K562 (cell line): ENCODE measurements at regions not wholly inside any gene's neighbourhood (a gene's known extent, or its start where the extent isn't known, plus 50 kb on each side); places are given as distances from the start of the nearest gene placed in this dataset.

Experiments used
- CHD2 ChIP-seq: IDR thresholded peaks from 2 replicates; pipeline ENCODE4 v1.6.1; 2011; ENCODE audit warnings: low read depth, low read length
- FOXK1 ChIP-seq: sonication (generic); formaldehyde crosslinking; IDR thresholded peaks from 2 replicates; pipeline ENCODE4 v1.8.0; 2022; ENCODE audit warnings: missing genetic modification reagents, mild to moderate bottlenecking, borderline replicate concordance
- GATAD2A ChIP-seq: fragments of 450-650 bp; IDR thresholded peaks from 2 replicates; pipeline ENCODE4 v1.6.1; 2017
- HBP1 ChIP-seq: fragments of 450-650 bp; formaldehyde crosslinking; IDR thresholded peaks from 2 replicates; pipeline ENCODE4 v1.4.0; 2022; ENCODE audit warnings: missing genetic modification characterization
- MTF1 ChIP-seq: fragments of 250-450 bp; sonication (Bioruptor Pico); IDR thresholded peaks from 2 replicates; pipeline ENCODE4 v1.9.0; 2021; ENCODE audit warnings: moderate library complexity, mild to moderate bottlenecking, inconsistent platforms, borderline replicate concordance
- SIRT6 ChIP-seq: IDR thresholded peaks from one replicate; pipeline ENCODE4 v1.6.1; 2012; ENCODE audit warnings: low read depth, mild to moderate bottlenecking, control low read depth, inconsistent platforms, low read length, moderate library complexity
- TAF9B ChIP-seq: fragments of 450-650 bp; IDR thresholded peaks from 2 replicates; pipeline ENCODE4 v1.6.1; 2018; ENCODE audit warnings: mild to moderate bottlenecking; ENCODE audit not compliant: partially characterized antibody
- TCF3 ChIP-seq: sonication (generic); formaldehyde crosslinking; IDR thresholded peaks from 2 replicates; pipeline ENCODE4 v1.4.0; 2020; ENCODE audit warnings: mild to moderate bottlenecking, missing genetic modification reagents
- ZKSCAN3 ChIP-seq: fragments of 250-450 bp; sonication (Bioruptor Pico); IDR thresholded peaks from 2 replicates; pipeline ENCODE4 v1.4.0; 2020
- TF ChIP-seq, protein P1 (sequence below): fragments of 450-650 bp; IDR thresholded peaks from 2 replicates; pipeline ENCODE4 v1.6.1; 2016; ENCODE audit warnings: mild to moderate bottlenecking, moderate library complexity

DNA sequence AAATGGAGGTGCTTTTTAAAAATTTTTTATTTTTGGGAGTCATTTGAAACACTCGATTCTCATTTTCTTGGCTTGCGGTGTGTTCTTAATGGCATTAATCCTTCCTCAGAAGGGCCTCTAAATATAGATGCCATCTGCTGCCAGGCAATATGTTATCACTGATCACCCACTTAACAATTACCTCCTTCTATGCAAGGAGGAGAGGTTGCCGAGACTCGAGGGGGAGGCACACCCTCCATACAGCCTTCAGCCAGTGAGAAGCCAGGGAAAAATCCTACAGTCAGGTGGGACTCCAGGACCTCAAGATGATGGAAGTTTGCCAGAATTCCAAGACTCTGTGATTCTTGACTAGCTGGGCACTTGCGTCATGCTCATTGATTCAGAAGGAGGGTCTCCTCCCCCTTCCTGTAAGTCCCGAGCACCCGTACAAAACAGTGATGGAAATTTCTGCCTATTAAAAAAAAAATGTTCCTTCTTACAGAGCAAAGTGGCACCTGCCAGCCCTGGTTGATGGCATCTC is 574.5 kb downstream of the TYW1 start (continued):
- TF ChIP-seq, protein P1, sequence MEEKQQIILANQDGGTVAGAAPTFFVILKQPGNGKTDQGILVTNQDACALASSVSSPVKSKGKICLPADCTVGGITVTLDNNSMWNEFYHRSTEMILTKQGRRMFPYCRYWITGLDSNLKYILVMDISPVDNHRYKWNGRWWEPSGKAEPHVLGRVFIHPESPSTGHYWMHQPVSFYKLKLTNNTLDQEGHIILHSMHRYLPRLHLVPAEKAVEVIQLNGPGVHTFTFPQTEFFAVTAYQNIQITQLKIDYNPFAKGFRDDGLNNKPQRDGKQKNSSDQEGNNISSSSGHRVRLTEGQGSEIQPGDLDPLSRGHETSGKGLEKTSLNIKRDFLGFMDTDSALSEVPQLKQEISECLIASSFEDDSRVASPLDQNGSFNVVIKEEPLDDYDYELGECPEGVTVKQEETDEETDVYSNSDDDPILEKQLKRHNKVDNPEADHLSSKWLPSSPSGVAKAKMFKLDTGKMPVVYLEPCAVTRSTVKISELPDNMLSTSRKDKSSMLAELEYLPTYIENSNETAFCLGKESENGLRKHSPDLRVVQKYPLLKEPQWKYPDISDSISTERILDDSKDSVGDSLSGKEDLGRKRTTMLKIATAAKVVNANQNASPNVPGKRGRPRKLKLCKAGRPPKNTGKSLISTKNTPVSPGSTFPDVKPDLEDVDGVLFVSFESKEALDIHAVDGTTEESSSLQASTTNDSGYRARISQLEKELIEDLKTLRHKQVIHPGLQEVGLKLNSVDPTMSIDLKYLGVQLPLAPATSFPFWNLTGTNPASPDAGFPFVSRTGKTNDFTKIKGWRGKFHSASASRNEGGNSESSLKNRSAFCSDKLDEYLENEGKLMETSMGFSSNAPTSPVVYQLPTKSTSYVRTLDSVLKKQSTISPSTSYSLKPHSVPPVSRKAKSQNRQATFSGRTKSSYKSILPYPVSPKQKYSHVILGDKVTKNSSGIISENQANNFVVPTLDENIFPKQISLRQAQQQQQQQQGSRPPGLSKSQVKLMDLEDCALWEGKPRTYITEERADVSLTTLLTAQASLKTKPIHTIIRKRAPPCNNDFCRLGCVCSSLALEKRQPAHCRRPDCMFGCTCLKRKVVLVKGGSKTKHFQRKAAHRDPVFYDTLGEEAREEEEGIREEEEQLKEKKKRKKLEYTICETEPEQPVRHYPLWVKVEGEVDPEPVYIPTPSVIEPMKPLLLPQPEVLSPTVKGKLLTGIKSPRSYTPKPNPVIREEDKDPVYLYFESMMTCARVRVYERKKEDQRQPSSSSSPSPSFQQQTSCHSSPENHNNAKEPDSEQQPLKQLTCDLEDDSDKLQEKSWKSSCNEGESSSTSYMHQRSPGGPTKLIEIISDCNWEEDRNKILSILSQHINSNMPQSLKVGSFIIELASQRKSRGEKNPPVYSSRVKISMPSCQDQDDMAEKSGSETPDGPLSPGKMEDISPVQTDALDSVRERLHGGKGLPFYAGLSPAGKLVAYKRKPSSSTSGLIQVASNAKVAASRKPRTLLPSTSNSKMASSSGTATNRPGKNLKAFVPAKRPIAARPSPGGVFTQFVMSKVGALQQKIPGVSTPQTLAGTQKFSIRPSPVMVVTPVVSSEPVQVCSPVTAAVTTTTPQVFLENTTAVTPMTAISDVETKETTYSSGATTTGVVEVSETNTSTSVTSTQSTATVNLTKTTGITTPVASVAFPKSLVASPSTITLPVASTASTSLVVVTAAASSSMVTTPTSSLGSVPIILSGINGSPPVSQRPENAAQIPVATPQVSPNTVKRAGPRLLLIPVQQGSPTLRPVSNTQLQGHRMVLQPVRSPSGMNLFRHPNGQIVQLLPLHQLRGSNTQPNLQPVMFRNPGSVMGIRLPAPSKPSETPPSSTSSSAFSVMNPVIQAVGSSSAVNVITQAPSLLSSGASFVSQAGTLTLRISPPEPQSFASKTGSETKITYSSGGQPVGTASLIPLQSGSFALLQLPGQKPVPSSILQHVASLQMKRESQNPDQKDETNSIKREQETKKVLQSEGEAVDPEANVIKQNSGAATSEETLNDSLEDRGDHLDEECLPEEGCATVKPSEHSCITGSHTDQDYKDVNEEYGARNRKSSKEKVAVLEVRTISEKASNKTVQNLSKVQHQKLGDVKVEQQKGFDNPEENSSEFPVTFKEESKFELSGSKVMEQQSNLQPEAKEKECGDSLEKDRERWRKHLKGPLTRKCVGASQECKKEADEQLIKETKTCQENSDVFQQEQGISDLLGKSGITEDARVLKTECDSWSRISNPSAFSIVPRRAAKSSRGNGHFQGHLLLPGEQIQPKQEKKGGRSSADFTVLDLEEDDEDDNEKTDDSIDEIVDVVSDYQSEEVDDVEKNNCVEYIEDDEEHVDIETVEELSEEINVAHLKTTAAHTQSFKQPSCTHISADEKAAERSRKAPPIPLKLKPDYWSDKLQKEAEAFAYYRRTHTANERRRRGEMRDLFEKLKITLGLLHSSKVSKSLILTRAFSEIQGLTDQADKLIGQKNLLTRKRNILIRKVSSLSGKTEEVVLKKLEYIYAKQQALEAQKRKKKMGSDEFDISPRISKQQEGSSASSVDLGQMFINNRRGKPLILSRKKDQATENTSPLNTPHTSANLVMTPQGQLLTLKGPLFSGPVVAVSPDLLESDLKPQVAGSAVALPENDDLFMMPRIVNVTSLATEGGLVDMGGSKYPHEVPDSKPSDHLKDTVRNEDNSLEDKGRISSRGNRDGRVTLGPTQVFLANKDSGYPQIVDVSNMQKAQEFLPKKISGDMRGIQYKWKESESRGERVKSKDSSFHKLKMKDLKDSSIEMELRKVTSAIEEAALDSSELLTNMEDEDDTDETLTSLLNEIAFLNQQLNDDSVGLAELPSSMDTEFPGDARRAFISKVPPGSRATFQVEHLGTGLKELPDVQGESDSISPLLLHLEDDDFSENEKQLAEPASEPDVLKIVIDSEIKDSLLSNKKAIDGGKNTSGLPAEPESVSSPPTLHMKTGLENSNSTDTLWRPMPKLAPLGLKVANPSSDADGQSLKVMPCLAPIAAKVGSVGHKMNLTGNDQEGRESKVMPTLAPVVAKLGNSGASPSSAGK = no peak
- TF ChIP-seq TCF3 (CRISPR knock-in tag) = no peak
- no peak for TF ChIP-seq CHD2
- no peak for TF ChIP-seq TAF9B
- TF ChIP-seq ZKSCAN3 = no peak
- no peak for TF ChIP-seq GATAD2A
- no peak for TF ChIP-seq FOXK1 (CRISPR knock-in tag)
- no peak for TF ChIP-seq MTF1 (CRISPR knock-in tag)
- TF ChIP-seq SIRT6 = no peak
- TF ChIP-seq HBP1 (CRISPR knock-in tag) = no peak
